HG02678 (cell line): ENCODE measurements at regions not wholly inside any gene's neighbourhood (a gene's known extent, or its start where the extent isn't known, plus 50 kb on each side); places are given as distances from the start of the nearest gene placed in this dataset.

Source experiments
- ATAC-seq: cut with Tn5 transposase; IDR thresholded peaks from one replicate; pipeline ENCODE4 v1.9.1; 2021; ENCODE audit warnings: mild to moderate bottlenecking, moderate library complexity; ENCODE audit not compliant: unreplicated experiment

- ATAC-seq = no peak
Measured at GRCh38 chr4:59831746-59832145, 1368.4 kb upstream of the ADGRL3 start.

- no peak for ATAC-seq
Measured at GRCh38 chr4:59834943-59835342, 1365.2 kb upstream of the ADGRL3 start.

- no peak for ATAC-seq
Measured at GRCh38 chr4:59837751-59838150, 1362.4 kb upstream of the ADGRL3 start.

- no peak for ATAC-seq
Measured at GRCh38 chr4:59838236-59838635, 1361.9 kb upstream of the ADGRL3 start.

GRCh38 chr4:59841698-59842097 lies 1358.4 kb upstream of the ADGRL3 start:
- no peak for ATAC-seq

- no peak for ATAC-seq
Measured at GRCh38 chr4:59848457-59848856, 1351.7 kb upstream of the ADGRL3 start.

- ATAC-seq = no peak
Measured at GRCh38 chr4:59855630-59856352, 1344.3 kb upstream of the ADGRL3 start.

GRCh38 chr4:59869056-59869455 lies 1331.1 kb upstream of the ADGRL3 start:
- no peak for ATAC-seq

- no peak for ATAC-seq
Measured at GRCh38 chr4:59869559-59869958, 1330.6 kb upstream of the ADGRL3 start.

GRCh38 chr4:59881632-59882031 lies 1318.5 kb upstream of the ADGRL3 start:
- no peak for ATAC-seq

- ATAC-seq = no peak
Measured at GRCh38 chr4:59904331-59904730, 1295.8 kb upstream of the ADGRL3 start.

- no peak for ATAC-seq
Measured at GRCh38 chr4:59920416-59920815, 1279.7 kb upstream of the ADGRL3 start.

- ATAC-seq = no peak
Measured at GRCh38 chr4:59925290-59925689, 1274.8 kb upstream of the ADGRL3 start.

- no peak for ATAC-seq
Measured at GRCh38 chr4:59936566-59936965, 1263.6 kb upstream of the ADGRL3 start.

GRCh38 chr4:59938166-59938565 lies 1262.0 kb upstream of the ADGRL3 start:
- ATAC-seq = no peak

GRCh38 chr4:59945277-59945676 lies 1254.8 kb upstream of the ADGRL3 start:
- ATAC-seq = no peak

GRCh38 chr4:59945716-59946115 lies 1254.4 kb upstream of the ADGRL3 start:
- no peak for ATAC-seq

GRCh38 chr4:59956366-59956765 lies 1243.8 kb upstream of the ADGRL3 start:
- no peak for ATAC-seq

- no peak for ATAC-seq
Measured at GRCh38 chr4:59960143-59960542, 1240.0 kb upstream of the ADGRL3 start.

- no peak for ATAC-seq
Measured at GRCh38 chr4:59966758-59967157, 1233.4 kb upstream of the ADGRL3 start.

GRCh38 chr4:59968796-59969195 lies 1231.3 kb upstream of the ADGRL3 start:
- no peak for ATAC-seq

- no peak for ATAC-seq
Measured at GRCh38 chr4:59969909-59970308, 1230.2 kb upstream of the ADGRL3 start.

GRCh38 chr4:59971952-59972351 lies 1228.2 kb upstream of the ADGRL3 start:
- no peak for ATAC-seq
